ENCODE measurements at regions not wholly inside any gene's neighbourhood (a gene's known extent, or its start where the extent isn't known, plus 50 kb on each side); places are given as distances from the start of the nearest gene placed in this dataset.

GRCh38 chr6:84583784-84584183, 180.6 kb downstream of the TBX18 start:
- no peak overlapping the region for H3K27ac ChIP-seq
- intact Hi-C loops (cut with DNase I) = no loop called here
- ATAC-seq (no peak), DNase-seq (no peak)
- no peaks in the 10 kb centered on the region for H3K9me3 ChIP-seq
- no peak overlapping the region for H3K4me3 ChIP-seq
- H3K36me3 ChIP-seq = no peaks in the 10 kb centered on the region
- no peaks in the 10 kb centered on the region for H3K4me1 ChIP-seq
- H3K27me3 ChIP-seq (ENCODE audit: low read depth) = no peaks in the 10 kb centered on the region
- no peak for TF ChIP-seq CTCF (IDR thresholded peaks at IDR 0.05)

- H3K4me1 ChIP-seq = no peaks in the 10 kb centered on the region
- no peak for TF ChIP-seq CTCF (IDR thresholded peaks at IDR 0.05)
- DNase-seq = no peak
These were observed 181.4 kb downstream of the TBX18 start for GRCh38 chr6:84582997-84583396.

GRCh38 chr6:84581494-84582259, 182.7 kb downstream of the TBX18 start:
- TF ChIP-seq CTCF (IDR thresholded peaks at IDR 0.05) = no peak
- ATAC-seq = no peak
- intact Hi-C loops (cut with DNase I) = no loop called here
- Histone ChIP-seq H3K27ac (no peak overlapping the region), H3K4me3 (no peak overlapping the region), H3K36me3 (no peaks in the 10 kb centered on the region), H3K4me1 (no peaks in the 10 kb centered on the region), H3K27me3 (ENCODE audit: low read depth) (no peaks in the 10 kb centered on the region), H3K9me3 (no peaks in the 10 kb centered on the region)
- DNase-seq = no peak

More at GRCh38 chr6:84582997-84583396, 181.4 kb downstream of the TBX18 start:
- ATAC-seq = no peak
- H3K4me3 ChIP-seq = no peak overlapping the region
- intact Hi-C loops (cut with DNase I) = no loop called here
- H3K27ac ChIP-seq = no peak overlapping the region
- H3K27me3 ChIP-seq (ENCODE audit: low read depth) = no peaks in the 10 kb centered on the region
- no peaks in the 10 kb centered on the region for H3K36me3 ChIP-seq
- H3K9me3 ChIP-seq = no peaks in the 10 kb centered on the region

GRCh38 chr6:84579404-84579803, 185.0 kb downstream of the TBX18 start:
- no peaks in the 10 kb centered on the region for H3K9me3 ChIP-seq
- H3K4me1 ChIP-seq = no peaks in the 10 kb centered on the region
- intact Hi-C loops (cut with DNase I) = no loop called here
- no peak for TF ChIP-seq CTCF (IDR thresholded peaks at IDR 0.05)
- no peak for DNase-seq
- no peaks in the 10 kb centered on the region for H3K36me3 ChIP-seq
- H3K27me3 ChIP-seq (ENCODE audit: low read depth) = no peaks in the 10 kb centered on the region
- no peak for ATAC-seq
- H3K4me3 ChIP-seq = no peak overlapping the region
- H3K27ac ChIP-seq = no peak overlapping the region

GRCh38 chr6:84576029-84576428, 188.4 kb downstream of the TBX18 start:
- TF ChIP-seq CTCF (IDR thresholded peaks at IDR 0.05) = no peak
- Histone ChIP-seq H3K27ac (no peak overlapping the region), H3K4me3 (no peak overlapping the region), H3K36me3 (no peaks in the 10 kb centered on the region), H3K27me3 (ENCODE audit: low read depth) (no peaks in the 10 kb centered on the region), H3K9me3 (no peaks in the 10 kb centered on the region), H3K4me1 (no peaks in the 10 kb centered on the region)
- DNase-seq (no peak), ATAC-seq (no peak)
- intact Hi-C loops (cut with DNase I) = no loop called here
